Endothelial cell (in vitro differentiated cells): ENCODE measurements at regions not wholly inside any gene's neighbourhood (a gene's known extent, or its start where the extent isn't known, plus 50 kb on each side); places are given as distances from the start of the nearest gene placed in this dataset.

ENCODE experiments used
- DNase-seq: peaks from one replicate; pipeline ENCODE4 v3.0.0; 2021; ENCODE audit warnings: low spot score
- H3K27ac Mint-ChIP-seq: one replicate; pipeline ENCODE4 v1.8.0; 2021; ENCODE audit warnings: mixed read lengths, inconsistent platforms; ENCODE audit not compliant: unreplicated experiment
- H3K27me3 Mint-ChIP-seq: one replicate; pipeline ENCODE4 v1.8.0; 2021; ENCODE audit warnings: mild to moderate bottlenecking, moderate library complexity, mixed read lengths, inconsistent platforms; ENCODE audit not compliant: unreplicated experiment
- H3K36me3 Mint-ChIP-seq: one replicate; pipeline ENCODE4 v1.8.0; 2021; ENCODE audit warnings: mild to moderate bottlenecking, low read depth, mixed read lengths, inconsistent platforms; ENCODE audit not compliant: unreplicated experiment
- H3K4me1 Mint-ChIP-seq: one replicate; pipeline ENCODE4 v1.8.0; 2021; ENCODE audit warnings: mild to moderate bottlenecking, mixed read lengths, inconsistent platforms; ENCODE audit not compliant: unreplicated experiment
- H3K4me3 Mint-ChIP-seq: one replicate; pipeline ENCODE4 v1.8.0; 2021; ENCODE audit warnings: mild to moderate bottlenecking, mixed read lengths, inconsistent platforms; ENCODE audit not compliant: unreplicated experiment
- H3K9me3 Mint-ChIP-seq: one replicate; pipeline ENCODE4 v1.8.0; 2021; ENCODE audit warnings: mixed read lengths, inconsistent platforms; ENCODE audit not compliant: unreplicated experiment
- CTCF ChIP-seq: fragments of 200-600 bp; sonication (generic); IDR thresholded peaks from one replicate; pipeline ENCODE4 v1.5.0; 2021; ENCODE audit warnings: antibody characterized with exemption; ENCODE audit not compliant: unreplicated experiment

DNA sequence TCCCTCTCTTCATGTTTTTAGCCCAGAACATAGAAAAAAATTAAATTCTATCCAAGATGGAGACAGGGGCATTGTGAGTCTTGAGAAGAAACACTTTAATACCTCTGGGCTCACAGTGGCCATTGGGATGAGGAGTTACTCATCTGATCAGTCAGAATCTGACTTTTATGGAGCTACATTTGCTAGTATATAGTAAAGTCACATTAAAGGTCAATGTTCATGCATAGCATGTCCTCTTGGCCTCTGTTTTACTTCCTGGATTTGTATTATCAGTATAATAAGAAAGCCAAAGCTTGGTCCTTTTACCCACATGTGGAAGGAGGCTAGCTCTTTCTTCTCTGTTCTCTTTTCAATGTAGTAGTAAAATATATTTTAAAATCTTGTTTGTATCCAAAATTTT, 93.6 kb upstream of the CNOT2 start:
- Mint-ChIP-seq H3K27me3 (peaks cover 3% of the 10 kb centered on the region), H3K27ac (no peak overlapping the region), H3K4me1 (no peaks in the 10 kb centered on the region)

GRCh38 chr12:70150230-70150629, 93.0 kb upstream of the CNOT2 start:
- no peak overlapping the region for H3K4me3 Mint-ChIP-seq
- peaks cover 3% of the 10 kb centered on the region for H3K27me3 Mint-ChIP-seq
- H3K4me1 Mint-ChIP-seq, result no peaks in the 10 kb centered on the region
- no peak overlapping the region for H3K27ac Mint-ChIP-seq
- no peak for TF ChIP-seq CTCF
- H3K9me3 Mint-ChIP-seq, result peaks cover 5% of the 10 kb centered on the region
- H3K36me3 Mint-ChIP-seq, result peaks cover 3% of the 10 kb centered on the region
- DNase-seq, result no peak

More for the DNA sequence above, 93.6 kb upstream of the CNOT2 start:
- TF ChIP-seq CTCF, result no peak
- Mint-ChIP-seq H3K9me3 (peaks cover 5% of the 10 kb centered on the region), H3K4me3 (no peak overlapping the region), H3K36me3 (peaks cover 3% of the 10 kb centered on the region)
- no peak for DNase-seq

DNA sequence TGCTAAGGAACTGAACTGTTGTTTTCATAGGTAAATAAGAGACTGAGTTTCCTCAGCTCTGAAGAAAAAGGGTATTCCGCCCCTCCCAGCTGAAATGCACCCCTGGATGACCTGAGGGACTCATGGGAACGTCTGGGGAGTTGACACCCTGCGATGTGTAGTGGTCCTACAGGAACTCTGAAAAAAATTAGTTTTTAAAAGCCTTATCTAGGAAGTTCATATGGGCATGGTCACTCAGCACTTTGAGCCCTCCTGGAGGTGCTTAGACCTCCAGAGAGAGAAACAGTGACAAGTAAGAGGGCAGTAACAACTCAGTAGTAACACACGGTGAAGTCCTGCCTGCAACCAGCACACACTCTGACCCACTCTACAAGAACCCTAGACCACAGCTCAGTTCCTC, 91.2 kb upstream of the CNOT2 start:
- H3K4me1 Mint-ChIP-seq, result no peaks in the 10 kb centered on the region
- H3K27me3 Mint-ChIP-seq, result peaks cover 3% of the 10 kb centered on the region
- H3K36me3 Mint-ChIP-seq, result peaks cover 3% of the 10 kb centered on the region
- TF ChIP-seq CTCF, result no peak
- H3K27ac Mint-ChIP-seq, result no peak overlapping the region
- H3K9me3 Mint-ChIP-seq, result peaks cover 5% of the 10 kb centered on the region
- DNase-seq, result no peak
- H3K4me3 Mint-ChIP-seq, result no peak overlapping the region

GRCh38 chr12:70154087-70154638, 89.1 kb upstream of the CNOT2 start:
- Mint-ChIP-seq H3K9me3 (peaks cover 15% of the 10 kb centered on the region), H3K36me3 (peaks cover 8% of the 10 kb centered on the region), H3K4me1 (no peaks in the 10 kb centered on the region), H3K4me3 (peak overlapping the region; percentile 51), H3K27me3 (peaks cover 2% of the 10 kb centered on the region), H3K27ac (no peak overlapping the region)
- TF ChIP-seq CTCF, result no peak
- no peak for DNase-seq

GRCh38 chr12:70154960-70155589, 88.2 kb upstream of the CNOT2 start:
- no peak for DNase-seq
- peaks cover 8% of the 10 kb centered on the region for H3K36me3 Mint-ChIP-seq
- no peak for TF ChIP-seq CTCF
- H3K27ac Mint-ChIP-seq, result no peak overlapping the region
- H3K4me1 Mint-ChIP-seq, result no peaks in the 10 kb centered on the region
- no peak overlapping the region for H3K4me3 Mint-ChIP-seq
- H3K9me3 Mint-ChIP-seq, result peaks cover 15% of the 10 kb centered on the region
- H3K27me3 Mint-ChIP-seq, result peaks cover 2% of the 10 kb centered on the region
